GM12878 (cell line): ENCODE measurements at regions not wholly inside any gene's neighbourhood (a gene's known extent, or its start where the extent isn't known, plus 50 kb on each side); places are given as distances from the start of the nearest gene placed in this dataset.

Experiments used
- ATAC-seq: fragments of 200-7000 bp; cut with Tn5 transposase; 3 replicates; pipeline ENCODE4 v1.9.1; 2020; ENCODE audit warnings: mild to moderate bottlenecking, moderate library complexity
- BruUV-seq: library from RNA; stranded (reverse); fragments of 400-500 nt; replicated peaks from 2 replicates; lab custom pipeline; 2021; lab: Mats Ljungman, UMichigan
- CTCF ChIA-PET: fragments of 300-600 bp; sonication (Branson Sonifier 250); formaldehyde crosslinking; extraction: SDS; loops from one replicate; lab custom pipeline; 2021; ENCODE audit warnings: inconsistent platforms; lab: Yijun Ruan, JAX
- POLR2A ChIA-PET: fragments of 350-600 bp; formaldehyde crosslinking; extraction: SDS; loops from one replicate; lab custom pipeline; 2021; ENCODE audit warnings: inconsistent platforms; lab: Charles Lee
- RAD21 ChIA-PET: fragments of 300-600 bp; sonication (Branson Sonifier 250); formaldehyde crosslinking; loops from one replicate; lab custom pipeline; 2023; ENCODE audit warnings: antibody characterized with exemption; ENCODE audit not compliant: unreplicated experiment; lab: Charles Lee
- SMC1A ChIA-PET: fragments of 300-600 bp; sonication (Branson Sonifier 250); formaldehyde crosslinking; loops from one replicate; lab custom pipeline; 2023; ENCODE audit not compliant: unreplicated experiment, uncharacterized antibody; lab: Charles Lee
- DNase-seq: peaks from one replicate; pipeline ENCODE4 v3.0.0-alpha.2; 2011; ENCODE audit warnings: low read depth, low spot score
- FAIRE-seq: peaks from 3 replicates; lab custom pipeline; 2011; peaks lifted over from hg19 to GRCh38; lab: Jason Lieb, UNC
- H2AFZ ChIP-seq: 2 replicates; pipeline ENCODE4 v1.6.0; 2011; ENCODE audit warnings: low read depth, low read length, control low read depth; ENCODE audit not compliant: control insufficient read depth
- H3K27ac ChIP-seq: 2 replicates; pipeline ENCODE4 v1.5.1; 2011; ENCODE audit warnings: control low read depth; ENCODE audit not compliant: control insufficient read depth, insufficient read depth
- H3K27me3 ChIP-seq, 2 experiments: replicated peaks in 1 of 2; 2 replicates each; pipeline versions ENCODE4 v1.6.0 to v1.6.1; 2011; ENCODE audit warnings: low read length in 1 of 2; ENCODE audit not compliant: control insufficient read depth in 2 of 2, insufficient read depth in 2 of 2
- H3K36me3 ChIP-seq, 2 experiments: 2 replicates each; pipeline ENCODE4 v1.5.1; 2011; ENCODE audit warnings: low read length in 1 of 2; ENCODE audit not compliant: control insufficient read depth in 2 of 2, insufficient read depth in 2 of 2
- H3K4me1 ChIP-seq: 2 replicates; pipeline ENCODE4 v1.6.1; 2011; ENCODE audit warnings: mild to moderate bottlenecking, low read length, moderate library complexity, mixed read lengths; ENCODE audit not compliant: control insufficient read depth, insufficient read depth
- H3K4me2 ChIP-seq: 2 replicates; pipeline ENCODE4 v1.6.0; 2011; ENCODE audit warnings: control low read depth; ENCODE audit not compliant: control insufficient read depth, insufficient read depth
- H3K4me3 ChIP-seq: fragments of 200-600 bp; sonication (generic); 2 replicates; pipeline ENCODE4 v1.5.1; 2016
- H3K79me2 ChIP-seq: 2 replicates; pipeline ENCODE4 v1.6.0; 2011; ENCODE audit warnings: low read length; ENCODE audit not compliant: control insufficient read depth, insufficient read depth
- H3K9ac ChIP-seq: 2 replicates; pipeline ENCODE4 v1.8.0; 2011; ENCODE audit warnings: low read length, control low read depth, mixed read lengths; ENCODE audit not compliant: control insufficient read depth, insufficient read depth
- H3K9me3 ChIP-seq: replicated peaks from 3 replicates; pipeline ENCODE4 v1.5.1; 2011; ENCODE audit warnings: mild to moderate bottlenecking, low read length; ENCODE audit not compliant: control insufficient read depth, insufficient read depth
- H4K20me1 ChIP-seq: 2 replicates; pipeline ENCODE4 v1.6.0; 2011; ENCODE audit not compliant: control insufficient read depth, insufficient read depth
- ATF3 ChIP-seq: IDR thresholded peaks from 2 replicates; pipeline ENCODE4 v1.6.1; 2011; ENCODE audit warnings: low read depth, mild to moderate bottlenecking, low read length, moderate library complexity, borderline replicate concordance; ENCODE audit errors: extremely low read depth
- CHD2 ChIP-seq: IDR thresholded peaks from 2 replicates; pipeline ENCODE4 v1.6.1; 2011; ENCODE audit warnings: low read depth, low read length, improper control_type of control experiment, borderline replicate concordance
- EGR1 ChIP-seq, 2 experiments: IDR thresholded peaks; 1 replicate in 1 of 2; 2 replicates in 1 of 2; pipeline ENCODE4 v1.6.1; 2011 to 2012; ENCODE audit warnings: low read depth in 2 of 2, low read length in 2 of 2, borderline replicate concordance in 1 of 2, mild to moderate bottlenecking in 1 of 2, moderate library complexity in 1 of 2
- ESRRA ChIP-seq: IDR thresholded peaks from 2 replicates; pipeline ENCODE4 v1.6.1; 2012; ENCODE audit warnings: mild to moderate bottlenecking, low read length, improper control_type of control experiment
- GATAD2B ChIP-seq: fragments of 450-650 bp; conservative IDR thresholded peaks from 2 replicates; pipeline ENCODE4 v1.6.1; 2017; ENCODE audit warnings: low read depth, mild to moderate bottlenecking, moderate library complexity
- IRF5 ChIP-seq: fragments of 450-650 bp; IDR thresholded peaks from 2 replicates; pipeline ENCODE4 v1.6.1; 2017; ENCODE audit warnings: borderline replicate concordance
- KDM1A ChIP-seq: fragments of 200-600 bp; sonication (generic); IDR thresholded peaks from 2 replicates; pipeline ENCODE4 v1.6.1; 2016; ENCODE audit warnings: borderline replicate concordance
- MAX ChIP-seq: IDR thresholded peaks from 2 replicates; pipeline ENCODE4 v1.6.1; 2012; ENCODE audit warnings: low read depth, low read length, improper control_type of control experiment
- MYB ChIP-seq: fragments of 150-350 bp; IDR thresholded peaks from 2 replicates; pipeline ENCODE4 v1.6.1; 2014; ENCODE audit warnings: mild to moderate bottlenecking, low read depth, low read length, borderline replicate concordance
- MYC ChIP-seq: IDR thresholded peaks from 2 replicates; pipeline ENCODE4 v1.6.1; 2011; ENCODE audit warnings: mild to moderate bottlenecking, low read length, moderate library complexity, inconsistent platforms; ENCODE audit not compliant: insufficient read depth, insufficient replicate concordance, insufficient read length, severe bottlenecking
- PAX8 ChIP-seq: fragments of 450-650 bp; IDR thresholded peaks from 2 replicates; pipeline ENCODE4 v1.6.1; 2017; ENCODE audit warnings: mild to moderate bottlenecking, moderate library complexity
- PML ChIP-seq: IDR thresholded peaks from 2 replicates; pipeline ENCODE4 v1.6.1; 2012; ENCODE audit warnings: low read length, inconsistent platforms
- POLR2AphosphoS2 ChIP-seq: IDR thresholded peaks from 2 replicates; pipeline ENCODE4 v1.6.1; 2011; ENCODE audit warnings: low read depth, mild to moderate bottlenecking, low read length, improper control_type of control experiment, moderate library complexity
- PRDM15 ChIP-seq: fragments of 450-650 bp; formaldehyde crosslinking; IDR thresholded peaks from 2 replicates; pipeline ENCODE4 v1.4.0; 2020; ENCODE audit warnings: mild to moderate bottlenecking, moderate library complexity
- SMC3 ChIP-seq: IDR thresholded peaks from 2 replicates; pipeline ENCODE4 v1.6.1; 2011; ENCODE audit warnings: low read length, improper control_type of control experiment, borderline replicate concordance
- SUPT20H ChIP-seq: IDR thresholded peaks from 2 replicates; pipeline ENCODE4 v1.6.1; 2011; ENCODE audit warnings: low read depth, mild to moderate bottlenecking, low read length, moderate library complexity, borderline replicate concordance; ENCODE audit not compliant: control insufficient read depth
- TBL1XR1 ChIP-seq: IDR thresholded peaks from 2 replicates; pipeline ENCODE4 v1.6.1; 2012; ENCODE audit warnings: low read depth, low read length, improper control_type of control experiment
- YY1 ChIP-seq: IDR thresholded peaks from 2 replicates; pipeline ENCODE4 v1.6.1; 2011; ENCODE audit warnings: low read depth, mild to moderate bottlenecking, low read length
- ZZZ3 ChIP-seq: IDR thresholded peaks from 2 replicates; pipeline ENCODE4 v1.6.1; 2011; ENCODE audit warnings: low read depth; ENCODE audit not compliant: control insufficient read depth, insufficient read length
- WGBS: methylation state at CpG from one replicate; pipeline ENCODE4 v1.1.6; 2016; ENCODE audit warnings: low lambda C conversion rate; ENCODE audit not compliant: insufficient replicate concordance, insufficient coverage; ENCODE audit errors: missing lambda C conversion rate; 5-methylcytosine and 5-hydroxymethylcytosine counted together
- in situ Hi-C: fragments of 300-500 bp; cut with MboI; formaldehyde crosslinking; loops from 9 replicates; pipeline ENCODE4 v1.14.3; 2018; ENCODE audit warnings: mixed read lengths
- intact Hi-C: fragments of 100-400 bp; cut with micrococcal nuclease; formaldehyde crosslinking; loops from one replicate; pipeline ENCODE4 v1.14.2; 2022; ENCODE audit not compliant: unreplicated experiment

GRCh38 chr6:84486526-84486925 lies 259.1 kb upstream of the CEP162 start (continued):
- TF ChIP-seq ESRRA (no peak), PRDM15 (CRISPR knock-in tag) (no peak), KDM1A (no peak)

- no peaks in the 10 kb centered on the region for H3K4me1 ChIP-seq
- ChIA-PET CTCF (interaction anchor here (1.1 kb wide), 1 partner anchor 12 kb away, joined by 4 read pairs; no protein-coding TSS in a partner anchor), POLR2A (no interaction called here), SMC1A (interaction anchor here (0.8 to 2.5 kb wide), 2 partner anchors 17 to 19 kb away, joined by 4 to 8 read pairs; no protein-coding TSS in a partner anchor), RAD21 (no interaction called here)
- BruUV-seq, result no TSS peak
- H3K36me3 ChIP-seq, result no peaks in the 10 kb centered on the region
- no peak overlapping the region for H3K4me2 ChIP-seq
- FAIRE-seq, result no peak
- DNase-seq, result no peak
- no peaks in the 10 kb centered on the region for H3K9me3 ChIP-seq
- peak; percentile 52 for ATAC-seq
- 0% methylated on average over 1 of the region's 1 CpG for WGBS
- H3K79me2 ChIP-seq, result no peaks in the 10 kb centered on the region
- no peaks in the 10 kb centered on the region for H3K27me3 ChIP-seq
- H2AFZ ChIP-seq, result no peak overlapping the region
- TF ChIP-seq MYB, result no peak
- no peak for TF ChIP-seq PAX8
- TF ChIP-seq TBL1XR1, result no peak
- TF ChIP-seq MYC, result no peak
- TF ChIP-seq SUPT20H, result no peak
- no peak for TF ChIP-seq YY1
- TF ChIP-seq GATAD2B, result no peak
- no peak for TF ChIP-seq EGR1 (IDR thresholded peaks at IDR 0.05; ENCODE audit: borderline replicate concordance in 1 of 2, low read depth in 2 of 2, low read length in 2 of 2)
- TF ChIP-seq IRF5, result no peak
- TF ChIP-seq CHD2, result no peak
- TF ChIP-seq ATF3, result no peak
- TF ChIP-seq SMC3, result no peak
- TF ChIP-seq ZZZ3, result no peak
- no peak for TF ChIP-seq PML
- TF ChIP-seq MAX, result no peak
- no peak for TF ChIP-seq POLR2AphosphoS2
- intact Hi-C loops (no loop called here), in situ Hi-C loops (no loop called here)
- H3K4me3 ChIP-seq, result no peak overlapping the region
- H4K20me1 ChIP-seq, result no peaks in the 10 kb centered on the region
- no peak overlapping the region for H3K9ac ChIP-seq
- H3K27ac ChIP-seq, result no peak overlapping the region
Measured at GRCh38 chr6:84469144-84469543, 241.7 kb upstream of the CEP162 start.
